ENCODE measurements at regions not wholly inside any gene's neighbourhood (a gene's known extent, or its start where the extent isn't known, plus 50 kb on each side); places are given as distances from the start of the nearest gene placed in this dataset.

DNA sequence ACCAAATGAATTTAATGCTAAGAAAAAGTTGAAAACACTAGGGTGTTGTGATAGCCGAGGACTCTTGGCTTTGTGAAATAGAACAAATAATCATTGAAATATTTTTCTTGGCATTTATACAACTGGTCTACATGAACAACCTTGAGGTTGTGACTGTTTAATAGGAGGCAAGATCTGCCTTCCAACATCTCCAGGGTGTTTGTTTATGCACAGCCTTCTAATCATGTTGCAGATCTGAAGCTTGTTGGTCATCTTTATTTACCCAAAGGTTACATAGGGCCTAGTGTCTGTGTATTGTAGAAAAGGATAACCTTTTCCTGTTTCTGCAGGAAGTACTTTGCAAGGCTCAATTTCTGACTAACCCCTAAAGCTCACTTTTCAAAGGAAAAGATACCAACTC lies 65.2 kb upstream of the RANBP3L start:
- H3K36me3 ChIP-seq (ENCODE audit: control insufficient read depth, insufficient read depth, low read length) = no peaks in the 10 kb centered on the region
- Mint-ChIP-seq H3K4me3 (no peak overlapping the region), H3K4me1 (peaks cover 6% of the 10 kb centered on the region), H3K27ac (no peak overlapping the region), H3K9me3 (peaks cover 2% of the 10 kb centered on the region), H3K36me3 (ENCODE audit: low read depth) (no peaks in the 10 kb centered on the region), H3K27me3 (ENCODE audit: insufficient read depth) (peaks cover 29% of the 10 kb centered on the region)
- no peak overlapping the region for H3K27ac ChIP-seq (ENCODE audit: low read depth, low read length)
- TF ChIP-seq, protein P1, sequence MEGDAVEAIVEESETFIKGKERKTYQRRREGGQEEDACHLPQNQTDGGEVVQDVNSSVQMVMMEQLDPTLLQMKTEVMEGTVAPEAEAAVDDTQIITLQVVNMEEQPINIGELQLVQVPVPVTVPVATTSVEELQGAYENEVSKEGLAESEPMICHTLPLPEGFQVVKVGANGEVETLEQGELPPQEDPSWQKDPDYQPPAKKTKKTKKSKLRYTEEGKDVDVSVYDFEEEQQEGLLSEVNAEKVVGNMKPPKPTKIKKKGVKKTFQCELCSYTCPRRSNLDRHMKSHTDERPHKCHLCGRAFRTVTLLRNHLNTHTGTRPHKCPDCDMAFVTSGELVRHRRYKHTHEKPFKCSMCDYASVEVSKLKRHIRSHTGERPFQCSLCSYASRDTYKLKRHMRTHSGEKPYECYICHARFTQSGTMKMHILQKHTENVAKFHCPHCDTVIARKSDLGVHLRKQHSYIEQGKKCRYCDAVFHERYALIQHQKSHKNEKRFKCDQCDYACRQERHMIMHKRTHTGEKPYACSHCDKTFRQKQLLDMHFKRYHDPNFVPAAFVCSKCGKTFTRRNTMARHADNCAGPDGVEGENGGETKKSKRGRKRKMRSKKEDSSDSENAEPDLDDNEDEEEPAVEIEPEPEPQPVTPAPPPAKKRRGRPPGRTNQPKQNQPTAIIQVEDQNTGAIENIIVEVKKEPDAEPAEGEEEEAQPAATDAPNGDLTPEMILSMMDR (conservative IDR thresholded peaks at IDR 0.05) = no peak
- H3K27me3 ChIP-seq (ENCODE audit: control insufficient read depth, insufficient read depth, low read length, poor library complexity, severe bottlenecking) = peaks cover 37% of the 10 kb centered on the region
- no peaks in the 10 kb centered on the region for H3K4me1 ChIP-seq (ENCODE audit: control insufficient read depth, insufficient read depth, low read length)
- WGBS, 2 experiments (ENCODE audit: insufficient coverage in 1 of 2, insufficient read length in 1 of 2) = 92% methylated on average over 1 of the region's 1 CpG; no CpG with 5 or more reads in 1 of the 2 experiments
- H3K9ac ChIP-seq (ENCODE audit: extremely low read depth, low read length, poor library complexity, severe bottlenecking) = no peak overlapping the region
- no peak for DNase-seq
- H3K9me3 ChIP-seq (ENCODE audit: control insufficient read depth, low read length) = no peaks in the 10 kb centered on the region
- no peak overlapping the region for H3K4me3 ChIP-seq (ENCODE audit: low read length)

DNA sequence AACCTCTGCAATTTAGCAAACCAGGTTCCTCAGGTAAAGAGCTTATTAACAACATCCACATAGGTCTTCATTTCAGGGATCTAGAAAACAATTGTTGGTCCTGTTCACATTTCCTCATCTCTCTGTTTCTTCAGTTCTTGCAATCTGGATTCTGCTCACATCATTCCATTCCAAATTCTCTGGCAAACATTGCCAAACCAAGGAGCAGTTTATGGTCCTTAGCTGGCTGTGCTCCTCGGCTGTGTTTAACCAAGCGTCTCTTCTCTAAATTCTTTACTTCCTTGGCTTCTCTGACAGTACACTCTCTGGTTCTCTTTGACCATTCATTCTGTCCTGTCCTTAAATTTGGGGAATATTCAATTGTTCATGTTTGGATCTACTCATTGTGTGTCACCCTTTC lies 65.8 kb upstream of the RANBP3L start:
- no peaks in the 10 kb centered on the region for H3K4me1 ChIP-seq (ENCODE audit: control insufficient read depth, insufficient read depth, low read length)
- WGBS, 2 experiments (ENCODE audit: insufficient coverage in 1 of 2, insufficient read length in 1 of 2) = 68 to 92% methylated on average over 2 of the region's 2 CpGs
- no peak overlapping the region for H3K4me3 ChIP-seq (ENCODE audit: low read length)
- H3K27me3 Mint-ChIP-seq (ENCODE audit: insufficient read depth) = peaks cover 34% of the 10 kb centered on the region
- peaks cover 2% of the 10 kb centered on the region for H3K9me3 Mint-ChIP-seq
- H3K36me3 Mint-ChIP-seq (ENCODE audit: low read depth) = no peaks in the 10 kb centered on the region
- peaks cover 43% of the 10 kb centered on the region for H3K27me3 ChIP-seq (ENCODE audit: control insufficient read depth, insufficient read depth, low read length, poor library complexity, severe bottlenecking)
- TF ChIP-seq, protein P1 (conservative IDR thresholded peaks at IDR 0.05) = no peak
- H3K36me3 ChIP-seq (ENCODE audit: control insufficient read depth, insufficient read depth, low read length) = no peaks in the 10 kb centered on the region
- no peak overlapping the region for H3K9ac ChIP-seq (ENCODE audit: extremely low read depth, low read length, poor library complexity, severe bottlenecking)
- no peaks in the 10 kb centered on the region for H3K9me3 ChIP-seq (ENCODE audit: control insufficient read depth, low read length)
- H3K27ac ChIP-seq (ENCODE audit: low read depth, low read length) = no peak overlapping the region
- no peak for DNase-seq
- no peak overlapping the region for H3K4me3 Mint-ChIP-seq
- peaks cover 6% of the 10 kb centered on the region for H3K4me1 Mint-ChIP-seq
- no peak overlapping the region for H3K27ac Mint-ChIP-seq

DNA sequence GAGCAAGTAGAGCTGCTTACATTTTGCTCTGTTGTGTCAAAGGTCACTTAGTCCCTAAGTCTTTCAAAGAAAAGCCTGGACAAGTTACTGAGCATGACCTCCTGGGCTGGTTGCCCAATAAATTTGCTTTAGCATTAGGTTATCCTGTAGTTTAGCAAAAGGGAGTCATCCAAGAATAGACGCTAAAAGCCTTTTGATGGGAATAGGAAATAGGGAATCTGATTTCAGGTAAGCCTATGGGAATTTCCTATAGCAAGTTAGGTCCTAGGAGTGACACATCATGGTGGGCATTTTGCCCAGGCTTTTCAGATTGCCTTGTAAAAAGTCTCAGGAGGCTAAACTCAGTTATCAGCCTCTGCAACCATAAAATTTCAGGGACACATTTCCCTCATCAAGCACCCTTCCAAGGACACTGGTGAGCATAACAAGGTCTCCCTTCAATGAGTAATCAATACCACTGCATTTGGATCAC lies 67.6 kb upstream of the RANBP3L start:
- peaks cover 6% of the 10 kb centered on the region for H3K4me1 ChIP-seq (ENCODE audit: control insufficient read depth, insufficient read depth, low read length)
- DNase-seq = no peak
- no peaks in the 10 kb centered on the region for H3K9me3 ChIP-seq (ENCODE audit: control insufficient read depth, low read length)
- H3K36me3 ChIP-seq (ENCODE audit: control insufficient read depth, insufficient read depth, low read length) = no peaks in the 10 kb centered on the region
- TF ChIP-seq, protein P1 (conservative IDR thresholded peaks at IDR 0.05) = no peak
- peaks cover 58% of the 10 kb centered on the region for H3K27me3 ChIP-seq (ENCODE audit: control insufficient read depth, insufficient read depth, low read length, poor library complexity, severe bottlenecking)
- WGBS, 2 experiments (ENCODE audit: insufficient coverage in 1 of 2, insufficient read length in 1 of 2) = 87 to 92% methylated on average over 1 of the region's 1 CpG
- no peak overlapping the region for H3K27ac ChIP-seq (ENCODE audit: low read depth, low read length)
- Mint-ChIP-seq H3K4me1 (peaks cover 14% of the 10 kb centered on the region), H3K9me3 (peaks cover 2% of the 10 kb centered on the region), H3K4me3 (no peak overlapping the region), H3K36me3 (ENCODE audit: low read depth) (no peaks in the 10 kb centered on the region), H3K27me3 (ENCODE audit: insufficient read depth) (peaks cover 46% of the 10 kb centered on the region), H3K27ac (no peak overlapping the region)
- H3K9ac ChIP-seq (ENCODE audit: extremely low read depth, low read length, poor library complexity, severe bottlenecking) = no peak overlapping the region
- H3K4me3 ChIP-seq (ENCODE audit: low read length) = no peak overlapping the region
